ENCODE measurements at regions not wholly inside any gene's neighbourhood (a gene's known extent, or its start where the extent isn't known, plus 50 kb on each side); places are given as distances from the start of the nearest gene placed in this dataset.

GRCh38 chr14:28299227-28299626 is 467.4 kb upstream of the FOXG1 start:
- TF ChIP-seq, protein P1, sequence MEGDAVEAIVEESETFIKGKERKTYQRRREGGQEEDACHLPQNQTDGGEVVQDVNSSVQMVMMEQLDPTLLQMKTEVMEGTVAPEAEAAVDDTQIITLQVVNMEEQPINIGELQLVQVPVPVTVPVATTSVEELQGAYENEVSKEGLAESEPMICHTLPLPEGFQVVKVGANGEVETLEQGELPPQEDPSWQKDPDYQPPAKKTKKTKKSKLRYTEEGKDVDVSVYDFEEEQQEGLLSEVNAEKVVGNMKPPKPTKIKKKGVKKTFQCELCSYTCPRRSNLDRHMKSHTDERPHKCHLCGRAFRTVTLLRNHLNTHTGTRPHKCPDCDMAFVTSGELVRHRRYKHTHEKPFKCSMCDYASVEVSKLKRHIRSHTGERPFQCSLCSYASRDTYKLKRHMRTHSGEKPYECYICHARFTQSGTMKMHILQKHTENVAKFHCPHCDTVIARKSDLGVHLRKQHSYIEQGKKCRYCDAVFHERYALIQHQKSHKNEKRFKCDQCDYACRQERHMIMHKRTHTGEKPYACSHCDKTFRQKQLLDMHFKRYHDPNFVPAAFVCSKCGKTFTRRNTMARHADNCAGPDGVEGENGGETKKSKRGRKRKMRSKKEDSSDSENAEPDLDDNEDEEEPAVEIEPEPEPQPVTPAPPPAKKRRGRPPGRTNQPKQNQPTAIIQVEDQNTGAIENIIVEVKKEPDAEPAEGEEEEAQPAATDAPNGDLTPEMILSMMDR (IDR thresholded peaks at IDR 0.05), result no peak
- no peak for TF ChIP-seq POLR2A (IDR thresholded peaks at IDR 0.05)

Data from heart left ventricle (tissue), 13 donors.